Limb (tissue), 2 donors: ENCODE measurements at regions not wholly inside any gene's neighbourhood (a gene's known extent, or its start where the extent isn't known, plus 50 kb on each side); places are given as distances from the start of the nearest gene placed in this dataset.
"Not testable (repeated sequence)": the region's sequence is repeated elsewhere in the genome, so short reads cannot be mapped to it uniquely, and the experiment has no call there.

Experiments
- DNase-seq, 2 donors: peaks; one replicate each; pipeline ENCODE4 v3.0.0-alpha.2; 2016; ENCODE audit errors: extremely low spot score in 2 of 2

- DNase-seq: peak in 1 of 2 donors; percentile 10
Observed at GRCh38 chr12:86445356-86445755, 189.2 kb upstream of the MGAT4C start.

GRCh38 chr12:86435053-86435452 lies 178.9 kb upstream of the MGAT4C start:
- no peak for DNase-seq

DNA sequence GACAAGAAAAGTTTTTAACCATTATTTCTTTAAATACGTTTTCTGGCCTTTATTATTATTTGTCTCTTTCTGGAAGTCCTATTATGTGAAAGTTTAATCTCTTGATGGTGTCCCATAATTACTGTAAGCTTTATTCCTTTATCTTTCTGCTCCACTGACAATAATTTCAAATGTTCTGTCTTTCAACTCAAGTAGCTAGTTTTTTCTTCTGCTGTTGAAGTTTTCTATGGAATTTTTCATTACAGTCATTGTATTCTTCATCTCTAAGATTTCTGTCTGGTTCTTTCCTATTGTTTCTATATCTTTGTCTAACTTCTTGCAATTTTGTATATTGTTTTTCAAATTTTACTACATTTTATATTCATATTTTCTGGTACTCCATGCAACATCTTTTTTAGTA lies 173.6 kb upstream of the MGAT4C start:
- no peak for DNase-seq

DNA sequence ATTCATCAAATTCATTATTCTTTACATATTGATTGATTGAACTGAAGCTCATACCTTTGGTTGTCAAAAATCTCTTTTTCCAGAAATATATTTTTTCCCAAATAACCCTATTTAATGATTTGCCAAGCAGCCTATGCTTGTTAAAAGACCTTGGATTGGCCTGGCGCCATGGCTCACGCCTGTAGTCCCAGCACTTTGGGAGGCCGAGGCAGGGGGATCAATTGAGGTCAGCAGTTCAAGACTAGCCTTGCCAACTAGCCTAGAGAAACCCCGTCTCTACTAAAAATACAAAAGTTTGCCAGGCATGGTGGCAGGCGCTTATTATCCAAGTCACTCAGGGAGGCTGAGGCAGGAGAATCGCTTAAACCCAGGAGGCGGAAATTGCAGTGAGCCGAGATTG lies 165.1 kb upstream of the MGAT4C start:
- DNase-seq: no peak

- no peak for DNase-seq
Observed at GRCh38 chr12:86414201-86414600, 158.0 kb upstream of the MGAT4C start.

GRCh38 chr12:86411710-86412109 lies 155.5 kb upstream of the MGAT4C start:
- DNase-seq: no peak

DNA sequence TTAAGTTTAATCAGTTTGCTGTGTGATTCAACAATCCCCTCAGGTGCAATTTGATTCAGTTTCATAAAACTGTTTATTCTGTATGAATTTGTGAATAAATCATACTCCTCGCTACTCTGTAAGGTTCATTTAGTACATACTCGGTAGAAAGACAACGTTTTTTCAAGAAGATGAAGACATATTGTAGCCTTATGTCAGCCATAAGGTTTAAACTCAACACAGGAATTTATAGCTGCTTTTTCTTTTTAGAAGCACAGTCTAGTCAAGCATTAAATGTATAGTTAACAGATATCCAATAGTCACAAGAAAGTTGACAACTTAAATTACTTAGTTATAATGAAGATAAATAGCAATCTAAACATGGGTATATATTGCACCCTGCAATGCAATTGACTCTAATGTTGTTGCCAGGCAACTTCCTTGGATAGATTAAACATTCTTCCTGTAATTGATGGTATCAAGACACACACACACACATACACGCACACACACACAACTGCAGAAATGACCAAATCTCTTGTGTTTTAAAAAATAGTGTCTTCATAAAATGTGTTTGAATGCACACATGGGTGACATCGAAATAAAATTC lies 151.5 kb upstream of the MGAT4C start:
- DNase-seq: no peak

- no peak for DNase-seq
Observed at GRCh38 chr12:86389949-86390348, 133.8 kb upstream of the MGAT4C start.

GRCh38 chr12:86387591-86388145 lies 131.5 kb upstream of the MGAT4C start:
- DNase-seq: no peak

DNA sequence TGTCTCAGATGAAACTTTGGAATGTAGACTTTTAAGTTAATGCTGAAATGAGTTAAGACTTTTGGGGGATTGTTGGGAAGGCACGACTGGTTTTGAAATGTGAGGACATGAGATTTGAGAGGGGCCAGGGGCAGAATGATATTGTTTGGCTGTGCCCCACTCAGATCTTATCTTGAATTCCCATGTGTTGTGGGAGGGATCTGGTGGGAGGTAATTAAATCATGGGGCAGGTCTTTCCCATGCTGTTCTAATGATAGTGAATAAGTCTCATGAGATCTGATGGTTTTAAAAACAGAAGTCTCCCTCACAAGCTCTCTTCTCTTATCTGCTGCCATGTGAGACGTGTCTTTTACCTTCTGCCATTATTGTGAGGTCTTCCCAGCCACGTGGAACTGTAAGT lies 127.6 kb upstream of the MGAT4C start:
- DNase-seq: not testable (repeated sequence)

GRCh38 chr12:86379337-86379736 lies 123.1 kb upstream of the MGAT4C start:
- DNase-seq: no peak

- no peak for DNase-seq
Observed at GRCh38 chr12:86376052-86376451, 119.9 kb upstream of the MGAT4C start.

DNA sequence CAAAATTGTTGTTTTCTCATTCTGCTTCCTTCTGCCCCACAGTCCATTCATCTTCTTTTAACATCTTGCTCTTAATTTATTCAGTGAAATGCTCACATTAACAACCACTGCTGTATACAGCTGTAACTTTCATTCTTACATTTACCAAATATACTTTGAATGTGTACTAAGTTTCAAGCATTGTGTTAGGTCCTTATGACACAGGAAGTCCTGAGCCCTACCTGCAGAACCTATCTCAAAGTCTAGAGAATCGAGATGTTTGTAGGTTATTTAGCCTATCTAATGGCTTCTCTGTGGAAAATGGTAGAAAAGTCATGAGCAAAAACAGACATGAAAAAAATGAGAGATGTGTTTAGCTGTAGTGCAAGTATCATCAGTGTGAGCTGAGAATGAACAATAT lies 117.6 kb upstream of the MGAT4C start:
- DNase-seq: no peak

DNA sequence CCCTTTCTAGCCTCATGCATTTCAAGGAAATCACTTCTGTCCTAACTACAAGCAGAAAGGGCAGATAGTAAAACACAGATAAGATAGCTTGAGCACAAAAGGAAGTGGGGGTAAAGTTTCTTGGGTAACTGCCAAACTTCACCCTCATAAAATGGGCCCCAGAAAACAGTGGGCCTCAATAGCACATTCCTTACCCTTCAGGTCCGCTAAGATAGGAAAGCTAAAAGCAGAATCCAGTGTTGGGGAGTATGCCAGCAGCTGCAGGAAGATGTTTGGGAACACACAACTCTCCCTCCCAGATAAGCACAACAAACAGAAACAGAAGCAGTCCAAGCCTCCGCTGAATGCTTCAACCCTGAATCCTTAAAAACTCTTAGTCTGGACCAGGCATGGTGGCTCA lies 110.9 kb upstream of the MGAT4C start:
- DNase-seq: no peak

GRCh38 chr12:86349196-86349595 lies 93.0 kb upstream of the MGAT4C start:
- no peak for DNase-seq

DNA sequence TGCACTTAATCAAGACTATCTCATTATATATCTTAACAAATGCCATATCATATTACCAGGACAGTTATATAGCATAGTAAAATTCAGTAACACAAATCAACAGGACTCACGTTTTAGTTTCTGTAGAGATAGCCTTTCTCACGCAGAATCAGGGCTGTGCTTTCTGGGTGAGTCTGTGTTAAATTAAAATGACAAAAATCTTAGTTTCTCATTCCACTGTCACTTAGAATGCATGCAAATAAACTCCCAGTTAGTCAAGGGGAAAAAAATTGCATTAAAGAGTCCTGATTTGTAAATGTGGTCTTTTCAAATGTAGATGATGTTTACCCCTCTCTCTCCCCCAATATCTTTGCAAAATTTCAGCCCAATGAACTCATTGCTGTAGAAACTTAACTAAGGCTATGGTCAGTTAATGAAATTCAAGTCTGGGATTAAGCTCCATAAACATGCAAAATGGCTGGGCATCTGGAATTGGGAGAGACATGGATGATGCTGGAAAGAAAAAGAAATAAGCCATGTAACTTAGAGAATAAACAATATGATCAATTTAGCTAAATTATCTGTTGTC lies 77.8 kb upstream of the MGAT4C start:
- no peak for DNase-seq

- DNase-seq: no peak
Observed at GRCh38 chr12:86331457-86331856, 75.3 kb upstream of the MGAT4C start.

DNA sequence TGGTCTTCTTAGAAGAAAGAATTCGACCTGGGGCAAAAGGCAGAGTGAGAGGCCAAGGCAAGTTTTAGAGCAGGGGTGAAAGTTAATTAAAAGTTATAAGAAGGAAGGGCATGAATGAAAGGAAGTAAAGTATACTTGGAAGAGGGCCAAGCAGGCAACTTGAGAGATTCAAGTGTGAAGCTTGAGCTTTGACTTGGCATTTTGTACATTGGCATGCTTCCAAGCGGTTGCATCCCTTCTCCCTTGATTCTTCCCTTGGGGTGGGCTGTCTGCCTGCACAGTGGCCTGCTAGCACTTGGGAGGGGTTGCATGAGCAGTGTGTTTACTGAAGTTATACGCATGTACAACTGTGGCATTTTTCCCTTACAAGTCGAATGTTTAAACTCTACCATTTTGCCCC lies 74.8 kb upstream of the MGAT4C start:
- no peak for DNase-seq

DNA sequence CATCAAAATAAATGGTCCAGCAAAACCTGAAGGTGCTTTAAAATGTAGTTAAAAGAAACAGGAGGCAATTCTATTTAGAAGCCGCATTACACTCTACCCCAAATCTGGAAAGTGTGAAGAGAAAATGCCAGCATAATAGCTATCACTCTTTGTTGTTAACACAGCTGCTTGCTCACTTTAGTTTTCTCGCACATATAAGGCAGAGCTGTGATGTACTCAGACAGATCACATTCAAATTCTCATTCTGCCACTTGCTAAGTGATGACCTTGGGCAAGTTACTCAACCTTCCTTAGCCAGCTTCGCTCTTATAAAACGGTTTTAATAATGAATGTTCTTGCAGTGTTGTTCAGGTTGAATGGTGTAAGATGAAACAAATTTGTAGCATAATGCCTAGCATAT lies 56.0 kb upstream of the MGAT4C start:
- DNase-seq: no peak
